ENCODE measurements at regions not wholly inside any gene's neighbourhood (a gene's known extent, or its start where the extent isn't known, plus 50 kb on each side); places are given as distances from the start of the nearest gene placed in this dataset.

DNA sequence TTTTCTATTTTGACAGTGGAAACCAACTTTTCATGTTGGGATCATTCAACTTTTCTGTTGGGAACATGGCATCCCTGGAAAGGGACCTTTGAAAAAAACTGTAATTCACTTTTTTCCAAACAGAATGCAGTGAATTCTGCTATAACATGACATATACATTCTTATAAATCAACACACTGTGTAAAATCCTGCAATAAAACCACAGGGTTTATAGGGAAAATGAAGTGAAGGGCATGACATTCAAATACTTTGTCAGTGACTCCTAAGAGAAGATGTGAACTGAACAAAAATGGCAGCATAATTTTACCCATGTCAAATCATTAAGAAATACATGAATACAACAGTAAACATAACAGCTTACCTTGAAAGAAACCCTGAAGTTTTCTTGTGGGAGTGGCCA, 264.5 kb upstream of the ANKRD50 start:
- no peak for ATAC-seq
- TF ChIP-seq, protein P1, sequence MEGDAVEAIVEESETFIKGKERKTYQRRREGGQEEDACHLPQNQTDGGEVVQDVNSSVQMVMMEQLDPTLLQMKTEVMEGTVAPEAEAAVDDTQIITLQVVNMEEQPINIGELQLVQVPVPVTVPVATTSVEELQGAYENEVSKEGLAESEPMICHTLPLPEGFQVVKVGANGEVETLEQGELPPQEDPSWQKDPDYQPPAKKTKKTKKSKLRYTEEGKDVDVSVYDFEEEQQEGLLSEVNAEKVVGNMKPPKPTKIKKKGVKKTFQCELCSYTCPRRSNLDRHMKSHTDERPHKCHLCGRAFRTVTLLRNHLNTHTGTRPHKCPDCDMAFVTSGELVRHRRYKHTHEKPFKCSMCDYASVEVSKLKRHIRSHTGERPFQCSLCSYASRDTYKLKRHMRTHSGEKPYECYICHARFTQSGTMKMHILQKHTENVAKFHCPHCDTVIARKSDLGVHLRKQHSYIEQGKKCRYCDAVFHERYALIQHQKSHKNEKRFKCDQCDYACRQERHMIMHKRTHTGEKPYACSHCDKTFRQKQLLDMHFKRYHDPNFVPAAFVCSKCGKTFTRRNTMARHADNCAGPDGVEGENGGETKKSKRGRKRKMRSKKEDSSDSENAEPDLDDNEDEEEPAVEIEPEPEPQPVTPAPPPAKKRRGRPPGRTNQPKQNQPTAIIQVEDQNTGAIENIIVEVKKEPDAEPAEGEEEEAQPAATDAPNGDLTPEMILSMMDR (IDR thresholded peaks at IDR 0.05), result no peak
- H3K27ac ChIP-seq, result no peak overlapping the region
- H3K36me3 ChIP-seq (ENCODE audit: insufficient read depth in 1 of 2, low read depth in 1 of 2), result no peaks in the 10 kb centered on the region
- H3K27me3 ChIP-seq (ENCODE audit: insufficient read depth in 3 of 3, low read length in 2 of 3), result no peaks in the 10 kb centered on the region
- H3K9me3 ChIP-seq, result no peaks in the 10 kb centered on the region
- H3K4me1 ChIP-seq, result no peaks in the 10 kb centered on the region
- intact Hi-C loops (cut with DNase I), result no loop called here
- DNase-seq, result no peak
- H3K4me3 ChIP-seq, result no peak overlapping the region

DNA sequence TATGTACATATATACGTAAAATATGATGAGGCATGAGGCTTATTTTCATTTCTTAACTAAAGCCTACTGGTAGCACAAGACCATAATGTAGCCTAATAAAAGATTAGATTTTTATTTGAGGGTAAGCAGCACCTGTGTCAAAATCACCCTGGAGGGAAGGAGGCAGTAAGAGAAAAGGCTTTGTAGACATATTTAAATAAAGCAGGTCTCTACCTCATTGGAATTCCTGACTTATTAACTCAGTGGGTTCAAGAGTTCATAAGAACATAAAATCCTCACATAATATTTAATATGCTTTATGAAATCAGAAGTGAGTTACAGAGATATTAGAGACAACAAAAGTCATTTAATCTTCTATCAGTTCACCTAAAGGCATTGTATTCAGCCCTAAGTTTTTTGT, 261.6 kb upstream of the ANKRD50 start:
- H3K4me1 ChIP-seq, result no peaks in the 10 kb centered on the region
- TF ChIP-seq, protein P1 (IDR thresholded peaks at IDR 0.05), result no peak
- H3K9me3 ChIP-seq, result no peaks in the 10 kb centered on the region
- H3K4me3 ChIP-seq, result no peak overlapping the region
- no peak overlapping the region for H3K27ac ChIP-seq
- WGBS, 3 donors, result 76 to 88% (median 84%) methylated on average over 1 of the region's 1 CpG
- no peaks in the 10 kb centered on the region for H3K36me3 ChIP-seq (ENCODE audit: insufficient read depth in 1 of 2, low read depth in 1 of 2)
- ATAC-seq (no peak), DNase-seq (no peak)
- no peaks in the 10 kb centered on the region for H3K27me3 ChIP-seq (ENCODE audit: insufficient read depth in 3 of 3, low read length in 2 of 3)
- intact Hi-C loops (cut with DNase I), result no loop called here

DNA sequence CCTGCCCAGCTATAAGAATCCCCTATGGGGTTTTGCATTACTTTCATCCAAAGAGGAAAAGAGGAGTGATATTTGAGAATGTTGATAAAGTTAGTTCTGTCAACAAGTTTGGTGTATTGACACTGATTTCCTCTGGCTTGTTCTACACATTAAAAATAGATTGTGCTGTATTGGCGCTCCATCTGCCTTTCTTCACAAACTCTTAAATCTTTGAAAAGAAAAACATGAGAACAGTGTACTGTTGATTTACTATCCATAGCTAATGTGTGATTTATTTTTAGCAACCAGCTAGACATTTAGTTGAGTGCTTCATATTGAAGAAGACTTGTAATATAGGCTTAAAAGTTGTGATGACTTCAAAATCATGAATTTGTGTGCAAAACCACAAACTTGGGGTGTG, 261.2 kb upstream of the ANKRD50 start:
- no peak overlapping the region for H3K4me3 ChIP-seq
- no peaks in the 10 kb centered on the region for H3K4me1 ChIP-seq
- H3K27me3 ChIP-seq (ENCODE audit: insufficient read depth in 3 of 3, low read length in 2 of 3), result no peaks in the 10 kb centered on the region
- no peaks in the 10 kb centered on the region for H3K9me3 ChIP-seq
- TF ChIP-seq, protein P1 (IDR thresholded peaks at IDR 0.05), result no peak
- H3K36me3 ChIP-seq (ENCODE audit: insufficient read depth in 1 of 2, low read depth in 1 of 2), result no peaks in the 10 kb centered on the region
- intact Hi-C loops (cut with DNase I), result no loop called here
- no peak for ATAC-seq
- 55 to 93% (median 63%) methylated on average over 1 of the region's 1 CpG for WGBS, 3 donors
- DNase-seq, result no peak
- H3K27ac ChIP-seq, result no peak overlapping the region

DNA sequence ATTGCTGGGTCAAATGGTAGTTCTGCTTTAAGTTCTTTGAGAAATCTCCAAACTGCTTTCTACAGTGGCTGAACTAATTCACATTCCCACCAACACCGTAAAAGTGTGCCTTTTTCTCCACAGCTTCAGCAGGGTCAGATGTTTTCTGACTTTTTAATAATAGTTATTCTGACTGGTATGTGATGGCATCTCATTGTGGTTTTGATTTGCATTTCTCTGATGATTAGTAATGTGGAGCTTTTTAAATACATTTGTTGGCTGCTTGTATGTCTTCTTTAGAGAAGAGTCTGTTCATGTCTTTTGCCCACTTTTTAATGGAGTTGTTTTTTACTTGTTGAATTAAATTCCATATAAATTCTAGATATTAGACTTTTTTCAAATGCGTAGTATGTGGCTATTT, 257.5 kb upstream of the ANKRD50 start:
- H3K27ac ChIP-seq, result no peak overlapping the region
- H3K4me3 ChIP-seq, result no peak overlapping the region
- intact Hi-C loops (cut with DNase I), result no loop called here
- TF ChIP-seq, protein P1 (IDR thresholded peaks at IDR 0.05), result no peak
- no peaks in the 10 kb centered on the region for H3K4me1 ChIP-seq
- no peaks in the 10 kb centered on the region for H3K36me3 ChIP-seq (ENCODE audit: insufficient read depth in 1 of 2, low read depth in 1 of 2)
- no peak for DNase-seq
- no peaks in the 10 kb centered on the region for H3K9me3 ChIP-seq
- 90 to 95% (median 95%) methylated on average over 2 of the region's 2 CpGs for WGBS, 3 donors
- H3K27me3 ChIP-seq (ENCODE audit: insufficient read depth in 3 of 3, low read length in 2 of 3), result no peaks in the 10 kb centered on the region
- no peak for ATAC-seq

DNA sequence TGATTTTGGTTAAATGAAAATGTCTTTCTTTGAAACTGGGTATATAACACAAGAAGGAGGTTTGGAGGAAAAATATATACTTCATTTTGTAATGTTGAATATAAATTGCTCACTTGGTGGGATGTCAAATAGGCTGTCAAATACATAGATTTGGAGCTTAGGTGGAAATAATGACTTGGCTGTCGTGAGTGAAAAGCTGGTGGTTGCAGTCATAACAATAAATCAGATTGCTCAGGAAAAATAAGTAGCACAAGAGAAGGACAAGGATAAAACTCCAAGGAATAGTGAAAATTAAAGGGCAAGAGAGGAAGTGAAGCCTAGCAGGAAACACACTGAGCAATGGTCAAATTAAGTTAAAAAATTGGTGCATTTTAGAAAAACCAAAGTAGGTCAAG, 253.0 kb upstream of the ANKRD50 start:
- ATAC-seq, result no peak
- TF ChIP-seq, protein P1 (IDR thresholded peaks at IDR 0.05), result no peak
- no peak overlapping the region for H3K4me3 ChIP-seq

More for the DNA sequence above, 253.0 kb upstream of the ANKRD50 start:
- Histone ChIP-seq H3K36me3 (ENCODE audit: insufficient read depth in 1 of 2, low read depth in 1 of 2) (no peaks in the 10 kb centered on the region), H3K27me3 (ENCODE audit: insufficient read depth in 3 of 3, low read length in 2 of 3) (peaks cover 0 to 2% (median 0%) of the 10 kb centered on the region in 3 donors), H3K27ac (no peak overlapping the region), H3K9me3 (peaks cover 13% of the 10 kb centered on the region), H3K4me1 (no peaks in the 10 kb centered on the region)
- intact Hi-C loops (cut with DNase I), result no loop called here
- WGBS, 3 donors, result 83 to 95% (median 84%) methylated on average over 1 of the region's 1 CpG
- no peak for DNase-seq

Data from psoas muscle (tissue), 7 donors.